HG03060 (cell line): ENCODE measurements at regions not wholly inside any gene's neighbourhood (a gene's known extent, or its start where the extent isn't known, plus 50 kb on each side); places are given as distances from the start of the nearest gene placed in this dataset.
"Not testable (repeated sequence)": the region's sequence is repeated elsewhere in the genome, so short reads cannot be mapped to it uniquely, and the experiment has no call there.

Experiments
- ATAC-seq: cut with Tn5 transposase; IDR thresholded peaks from one replicate; pipeline ENCODE4 v1.9.1; 2021; ENCODE audit warnings: low read depth, moderate number of reproducible peaks; ENCODE audit not compliant: unreplicated experiment

GRCh38 chr2:57397550-57398360, 648.9 kb upstream of the VRK2 start:
- ATAC-seq: no peak

DNA sequence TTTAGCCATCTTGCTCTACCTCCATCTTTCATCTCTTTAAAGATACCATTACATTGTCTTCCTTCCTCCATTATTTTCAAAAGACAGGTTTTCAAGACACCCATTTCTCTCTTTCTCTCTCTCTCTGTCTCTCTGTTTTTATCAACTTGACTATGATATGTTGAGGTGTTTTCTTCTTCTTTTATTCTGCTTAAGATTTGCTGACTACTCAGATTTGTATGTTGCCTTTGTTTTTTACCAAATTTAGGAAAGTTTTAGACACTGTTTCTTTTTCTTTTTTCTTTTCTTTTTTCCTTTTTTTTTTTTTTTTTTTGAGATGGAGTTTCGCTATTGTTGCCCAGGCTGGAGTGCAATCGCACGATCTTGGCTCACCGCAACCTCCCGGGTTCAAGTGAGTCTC, 647.5 kb upstream of the VRK2 start:
- ATAC-seq: no peak

DNA sequence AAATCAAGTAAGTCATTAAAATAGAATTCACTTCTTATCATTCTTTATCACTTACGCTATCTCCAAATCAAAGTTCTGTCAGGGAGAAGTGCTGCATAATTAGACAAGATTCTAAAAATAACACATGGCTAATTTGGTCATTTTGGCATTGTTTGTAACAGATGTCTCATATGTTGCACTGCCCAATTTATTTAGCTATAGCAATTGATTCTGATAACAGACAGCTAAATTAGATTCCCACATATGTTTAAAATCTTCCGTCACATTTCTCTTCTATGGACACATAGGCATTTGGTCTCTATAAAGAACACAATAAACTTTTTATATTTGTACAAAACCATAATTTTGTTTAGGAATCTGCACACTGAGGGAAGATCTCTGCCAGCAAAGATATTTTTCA, 644.5 kb upstream of the VRK2 start:
- no peak for ATAC-seq

- ATAC-seq: no peak
These were observed 643.9 kb upstream of the VRK2 start for GRCh38 chr2:57402755-57403154.

- ATAC-seq: no peak
These were observed 638.8 kb upstream of the VRK2 start for GRCh38 chr2:57407772-57408201.

DNA sequence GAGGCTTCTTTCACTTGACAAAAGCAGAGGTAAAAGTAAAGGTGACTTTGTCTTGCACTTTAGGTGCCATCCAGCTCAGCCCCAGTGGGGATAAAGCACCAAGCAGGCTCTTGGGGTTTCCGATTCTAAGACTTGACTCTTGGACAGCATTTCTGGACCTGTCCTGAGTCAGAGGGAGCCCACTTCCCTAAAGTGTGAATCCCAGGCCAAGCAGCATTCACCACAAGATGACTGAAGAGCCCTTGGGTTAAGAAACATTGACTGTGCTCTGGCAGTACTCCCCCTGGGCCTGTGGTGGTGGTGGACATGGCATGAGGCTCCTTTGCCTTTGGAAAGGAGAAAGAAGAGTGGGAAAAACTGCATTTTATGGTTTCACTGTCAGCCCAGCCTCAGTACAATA, 638.0 kb upstream of the VRK2 start:
- no peak for ATAC-seq

DNA sequence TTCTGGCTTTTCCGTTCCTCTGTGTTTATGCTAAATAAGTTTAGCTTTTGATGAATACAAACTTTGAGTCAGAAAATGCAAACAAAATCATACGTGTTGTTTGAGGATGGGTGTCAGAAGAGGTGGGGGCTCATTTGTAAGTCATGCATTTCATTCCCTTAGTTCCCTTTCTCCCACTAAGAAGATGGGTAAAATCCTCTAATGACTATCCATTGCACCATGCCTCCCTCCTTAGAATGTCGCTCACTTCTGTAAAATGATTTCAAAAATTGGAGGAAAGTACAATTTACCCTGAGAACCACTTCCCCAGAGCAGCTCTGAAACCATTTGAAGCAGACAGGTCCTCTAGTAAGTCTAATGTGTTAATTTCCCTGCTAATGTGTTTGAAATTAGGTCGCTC, 629.6 kb upstream of the VRK2 start:
- no peak for ATAC-seq

DNA sequence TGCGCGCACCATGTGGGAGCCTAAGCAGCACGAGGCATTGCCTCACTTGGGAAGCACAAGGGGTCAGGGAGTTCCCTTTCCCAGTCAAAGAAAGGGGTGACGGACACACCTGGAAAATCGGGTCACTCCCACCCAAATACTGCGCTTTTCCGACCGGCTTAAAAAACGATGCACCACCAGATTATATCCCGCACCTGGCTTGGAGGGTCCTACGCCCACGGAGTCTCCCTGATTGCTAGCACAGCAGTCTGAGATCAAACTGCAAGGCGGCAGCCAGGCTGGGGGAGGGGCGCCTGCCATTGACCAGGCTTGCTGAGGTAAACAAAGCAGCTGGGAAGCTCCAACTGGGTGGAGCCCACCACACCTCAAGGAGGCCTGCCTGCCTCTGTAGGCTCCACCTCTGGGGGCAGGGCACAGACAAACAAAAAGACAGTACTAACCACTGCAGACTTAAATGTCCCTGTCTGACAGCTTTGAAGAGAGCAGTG, 627.7 kb upstream of the VRK2 start:
- ATAC-seq: not testable (repeated sequence)

DNA sequence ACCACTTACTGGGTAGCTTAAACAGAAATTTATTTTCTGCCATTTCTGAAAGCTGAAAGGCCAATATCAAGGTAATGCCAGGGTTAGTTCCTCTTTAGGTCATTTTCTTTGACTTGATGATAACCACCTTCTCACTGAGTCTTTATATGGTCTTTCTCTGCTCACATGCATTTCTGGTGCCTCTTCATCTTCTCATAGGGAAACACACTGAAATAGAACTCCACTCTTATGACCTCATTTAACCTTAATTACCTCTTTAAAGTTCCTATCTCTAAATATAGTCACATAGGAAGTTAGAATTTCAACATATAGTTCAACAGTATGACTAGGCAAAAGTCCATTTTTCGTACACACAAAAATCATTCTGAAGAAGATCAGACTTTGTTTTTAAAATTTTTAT, 616.8 kb upstream of the VRK2 start:
- no peak for ATAC-seq

DNA sequence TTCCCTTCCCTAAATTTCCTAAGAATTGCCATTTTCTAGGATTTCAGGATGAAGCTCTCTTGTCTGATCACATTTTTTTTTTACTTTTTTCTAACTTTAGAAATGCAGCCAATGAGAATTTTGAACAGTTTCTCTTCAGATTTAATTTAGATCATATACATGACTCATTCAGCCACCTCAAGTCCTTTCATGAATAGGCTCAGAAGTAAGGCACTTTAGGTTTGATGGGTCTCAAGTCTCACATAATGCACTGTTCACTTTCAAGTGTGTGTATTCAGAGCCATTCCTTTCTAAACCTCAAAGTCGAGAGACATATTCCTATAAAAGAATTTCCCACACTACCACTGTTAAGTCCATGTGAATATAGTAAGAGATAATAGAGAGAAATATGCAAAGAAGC, 614.1 kb upstream of the VRK2 start:
- no peak for ATAC-seq

DNA sequence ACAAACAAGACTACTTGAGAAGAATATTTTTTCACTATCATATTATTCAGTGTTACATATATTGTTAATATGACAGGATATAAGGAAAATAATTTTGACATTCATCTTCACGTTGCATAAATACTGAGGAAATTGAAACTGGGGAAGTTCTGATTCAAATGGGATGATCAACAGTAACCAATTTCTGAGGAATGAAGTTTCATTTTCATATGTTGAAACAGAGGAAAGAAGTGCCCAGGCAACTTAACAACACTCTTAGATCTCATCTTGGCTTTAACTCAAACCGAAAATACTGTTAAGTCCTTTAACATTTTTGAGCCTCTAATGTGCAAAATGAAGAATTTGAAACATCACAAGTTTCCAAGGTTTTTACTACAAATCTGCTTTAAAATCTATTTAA, 612.2 kb upstream of the VRK2 start:
- ATAC-seq: no peak

DNA sequence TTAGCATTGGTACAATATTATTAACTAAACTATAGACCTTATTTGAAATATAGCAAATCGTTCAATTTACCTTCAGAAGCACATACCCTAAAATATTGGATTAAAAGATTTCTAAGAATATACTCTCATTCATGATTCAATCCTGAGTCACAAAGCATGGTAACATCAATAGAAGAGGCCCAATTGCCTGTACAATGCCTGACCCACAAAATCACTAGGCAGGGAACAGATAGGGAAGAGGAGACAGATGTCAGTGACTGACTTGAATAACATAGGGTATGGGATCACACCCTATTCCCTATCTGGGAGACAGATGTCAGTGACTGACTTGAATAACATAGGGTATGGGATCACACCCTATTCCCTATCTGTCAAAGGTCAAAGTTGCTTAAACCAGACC, 611.6 kb upstream of the VRK2 start:
- no peak for ATAC-seq

- no peak for ATAC-seq
These were observed 609.5 kb upstream of the VRK2 start for GRCh38 chr2:57437077-57437476.

GRCh38 chr2:57440437-57440836, 606.2 kb upstream of the VRK2 start:
- no peak for ATAC-seq

GRCh38 chr2:57443086-57443485, 603.5 kb upstream of the VRK2 start:
- no peak for ATAC-seq

GRCh38 chr2:57443973-57444521, 602.6 kb upstream of the VRK2 start:
- ATAC-seq: no peak

- no peak for ATAC-seq
These were observed 601.7 kb upstream of the VRK2 start for GRCh38 chr2:57444752-57445430.

DNA sequence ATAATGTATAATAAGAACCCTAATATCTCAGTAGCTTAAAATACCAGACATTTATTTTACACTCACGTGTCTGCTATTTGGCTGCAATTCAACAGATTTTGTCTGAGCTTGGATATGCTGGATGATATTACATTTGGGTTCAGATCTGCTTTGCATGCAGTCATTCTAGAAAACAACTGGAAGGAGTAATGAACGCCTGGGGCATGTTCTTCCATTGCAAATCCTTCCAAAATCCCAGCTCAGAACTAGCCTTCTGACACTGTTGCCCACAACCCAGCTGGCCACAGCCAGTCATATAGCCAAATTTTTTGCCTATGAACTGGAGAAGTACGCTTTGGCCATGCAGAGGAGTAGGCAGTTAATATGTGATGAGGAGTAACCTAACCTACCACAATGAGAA, 597.8 kb upstream of the VRK2 start:
- ATAC-seq: no peak

- ATAC-seq: peak; percentile 87
These were observed 596.4 kb upstream of the VRK2 start for GRCh38 chr2:57450170-57450569.

DNA sequence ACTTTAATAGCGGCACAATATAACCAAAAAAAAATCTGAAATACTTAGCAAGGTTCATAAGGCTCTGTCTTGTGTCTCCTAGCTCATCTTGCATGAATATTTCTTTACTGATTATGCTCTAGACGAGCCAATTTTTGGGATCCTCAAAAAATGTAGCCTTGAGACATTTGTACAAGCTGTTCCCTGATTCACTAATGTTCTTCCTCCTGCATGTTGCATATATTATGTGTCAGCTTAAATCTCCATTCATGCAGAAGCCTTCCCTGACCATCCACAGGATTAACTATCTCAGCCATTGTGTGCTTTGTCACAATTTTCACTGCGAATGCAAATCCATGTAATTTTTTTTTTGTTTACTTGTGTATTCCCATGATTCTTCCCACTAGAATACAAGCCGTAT, 594.0 kb upstream of the VRK2 start:
- no peak for ATAC-seq

- no peak for ATAC-seq
These were observed 592.7 kb upstream of the VRK2 start for GRCh38 chr2:57453945-57454344.
